Neural progenitor cell (in vitro differentiated cells): ENCODE measurements at regions not wholly inside any gene's neighbourhood (a gene's known extent, or its start where the extent isn't known, plus 50 kb on each side); places are given as distances from the start of the nearest gene placed in this dataset.

ENCODE experiments used
- DNase-seq: peaks from one replicate; pipeline ENCODE4 v3.0.0-alpha.2; 2016; ENCODE audit warnings: low spot score
- H2AFZ ChIP-seq: fragments of 200-600 bp; sonication (generic); replicated peaks from 2 replicates; pipeline ENCODE4 v1.6.1; 2016; ENCODE audit warnings: antibody characterized with exemption
- H3F3A ChIP-seq: fragments of 200-600 bp; sonication (generic); 2 replicates; pipeline ENCODE4 v1.6.1; 2016; ENCODE audit warnings: antibody characterized with exemption, low read depth
- H3K27ac ChIP-seq: fragments of 200-600 bp; sonication (generic); 2 replicates; pipeline ENCODE4 v1.5.1; 2016; ENCODE audit warnings: mild to moderate bottlenecking
- H3K27me3 ChIP-seq: fragments of 200-600 bp; sonication (generic); 2 replicates; pipeline ENCODE4 v1.6.1; 2016; ENCODE audit warnings: mild to moderate bottlenecking, moderate library complexity
- H3K36me3 ChIP-seq: fragments of 200-600 bp; sonication (generic); 2 replicates; pipeline ENCODE4 v1.5.1; 2016
- H3K4me1 ChIP-seq: fragments of 200-600 bp; sonication (generic); 2 replicates; pipeline ENCODE4 v1.6.1; 2016; ENCODE audit warnings: mixed run types
- H3K4me2 ChIP-seq: fragments of 200-600 bp; sonication (generic); 2 replicates; pipeline ENCODE4 v1.6.1; 2016
- H3K4me3 ChIP-seq: fragments of 200-600 bp; sonication (generic); 2 replicates; pipeline ENCODE4 v1.5.1; 2016
- H3K79me2 ChIP-seq: fragments of 200-600 bp; sonication (generic); 2 replicates; pipeline ENCODE4 v1.6.1; 2016; ENCODE audit warnings: low read depth
- H3K9ac ChIP-seq: fragments of 200-600 bp; sonication (generic); 2 replicates; pipeline ENCODE4 v1.6.1; 2016
- H3K9me3 ChIP-seq: fragments of 200-600 bp; sonication (generic); 2 replicates; pipeline ENCODE4 v1.5.1; 2016; ENCODE audit warnings: low read depth
- H4K20me1 ChIP-seq: fragments of 200-600 bp; sonication (generic); 2 replicates; pipeline ENCODE4 v1.6.1; 2016; ENCODE audit warnings: low read depth
- H3K27ac Mint-ChIP-seq: 3 replicates; pipeline ENCODE4 v1.8.0; 2021; ENCODE audit warnings: mixed read lengths
- H3K27me3 Mint-ChIP-seq: 2 replicates; pipeline ENCODE4 v1.8.0; 2022; ENCODE audit warnings: low read depth, mild to moderate bottlenecking, inconsistent platforms, moderate library complexity, mixed read lengths; ENCODE audit not compliant: insufficient read depth
- H3K36me3 Mint-ChIP-seq: 3 replicates; pipeline ENCODE4 v1.8.0; 2021; ENCODE audit warnings: mixed read lengths
- H3K4me1 Mint-ChIP-seq: 3 replicates; pipeline ENCODE4 v1.8.0; 2021; ENCODE audit warnings: mixed read lengths
- H3K4me3 Mint-ChIP-seq: 3 replicates; pipeline ENCODE4 v1.8.0; 2021; ENCODE audit warnings: mild to moderate bottlenecking, moderate library complexity, mixed read lengths
- H3K9me3 Mint-ChIP-seq: 3 replicates; pipeline ENCODE4 v1.8.0; 2020; ENCODE audit warnings: mixed read lengths
- EZH2 ChIP-seq: fragments of 200-600 bp; sonication (generic); IDR thresholded peaks from 2 replicates; pipeline ENCODE4 v1.6.1; 2017; ENCODE audit warnings: antibody characterized with exemption, mild to moderate bottlenecking, moderate library complexity
- EZH2phosphoT487 ChIP-seq: fragments of 200-600 bp; sonication (generic); IDR thresholded peaks from 2 replicates; pipeline ENCODE4 v1.6.1; 2017; ENCODE audit warnings: antibody characterized with exemption
- TF ChIP-seq, protein P1 (sequence below): fragments of 200-600 bp; sonication (generic); IDR thresholded peaks from 2 replicates; pipeline ENCODE4 v1.5.1; 2017; ENCODE audit warnings: antibody characterized with exemption, mild to moderate bottlenecking

DNA sequence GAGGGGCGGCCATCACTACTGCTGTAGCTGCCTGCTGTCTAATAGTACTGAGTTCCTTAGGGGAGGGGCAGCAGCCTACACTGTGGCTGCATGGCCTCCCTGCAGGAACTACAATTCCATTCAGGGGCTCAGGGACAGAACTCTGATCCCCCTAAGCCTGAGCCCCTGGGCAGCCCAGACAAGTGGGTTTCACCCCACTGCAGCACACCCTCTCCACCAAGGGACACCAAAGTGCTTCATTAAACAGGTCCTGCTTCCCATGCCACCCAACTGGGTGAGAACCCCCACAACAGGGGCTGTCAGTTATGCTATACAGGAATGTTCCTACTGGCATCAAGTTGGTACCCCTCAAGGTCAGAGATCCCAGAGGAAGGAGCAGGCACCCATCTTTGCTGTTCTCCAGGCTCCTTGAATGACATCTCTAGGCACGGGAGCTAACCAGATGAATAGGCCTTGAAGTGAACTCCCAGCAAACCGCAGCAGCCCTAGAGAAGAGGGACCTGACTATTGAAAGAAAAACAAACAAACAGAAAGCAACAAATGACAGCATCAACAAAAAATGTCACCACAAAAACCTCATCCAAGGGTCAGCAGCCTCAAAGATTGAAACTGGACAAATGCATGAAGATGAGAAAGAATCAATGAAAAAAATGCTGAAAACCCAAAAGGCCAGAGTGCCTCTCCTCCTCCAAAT, 437.4 kb downstream of the NUF2 start:
- Mint-ChIP-seq H3K4me3 (no peak overlapping the region), H3K9me3 (peaks cover 13% of the 10 kb centered on the region), H3K27ac (no peak overlapping the region), H3K4me1 (no peaks in the 10 kb centered on the region), H3K27me3 (peaks cover 2% of the 10 kb centered on the region), H3K36me3 (no peaks in the 10 kb centered on the region)
- Histone ChIP-seq H3K4me3 (no peak overlapping the region), H3K27ac (no peak overlapping the region), H3K9ac (no peak overlapping the region), H4K20me1 (no peaks in the 10 kb centered on the region), H3K36me3 (no peaks in the 10 kb centered on the region), H3F3A (no peaks in the 10 kb centered on the region), H2AFZ (no peak overlapping the region), H3K4me2 (no peak overlapping the region), H3K4me1 (no peaks in the 10 kb centered on the region), H3K79me2 (no peaks in the 10 kb centered on the region), H3K9me3 (no peaks in the 10 kb centered on the region), H3K27me3 (no peaks in the 10 kb centered on the region)
- TF ChIP-seq EZH2 = no peak
- no peak for TF ChIP-seq EZH2phosphoT487
- TF ChIP-seq, protein P1, sequence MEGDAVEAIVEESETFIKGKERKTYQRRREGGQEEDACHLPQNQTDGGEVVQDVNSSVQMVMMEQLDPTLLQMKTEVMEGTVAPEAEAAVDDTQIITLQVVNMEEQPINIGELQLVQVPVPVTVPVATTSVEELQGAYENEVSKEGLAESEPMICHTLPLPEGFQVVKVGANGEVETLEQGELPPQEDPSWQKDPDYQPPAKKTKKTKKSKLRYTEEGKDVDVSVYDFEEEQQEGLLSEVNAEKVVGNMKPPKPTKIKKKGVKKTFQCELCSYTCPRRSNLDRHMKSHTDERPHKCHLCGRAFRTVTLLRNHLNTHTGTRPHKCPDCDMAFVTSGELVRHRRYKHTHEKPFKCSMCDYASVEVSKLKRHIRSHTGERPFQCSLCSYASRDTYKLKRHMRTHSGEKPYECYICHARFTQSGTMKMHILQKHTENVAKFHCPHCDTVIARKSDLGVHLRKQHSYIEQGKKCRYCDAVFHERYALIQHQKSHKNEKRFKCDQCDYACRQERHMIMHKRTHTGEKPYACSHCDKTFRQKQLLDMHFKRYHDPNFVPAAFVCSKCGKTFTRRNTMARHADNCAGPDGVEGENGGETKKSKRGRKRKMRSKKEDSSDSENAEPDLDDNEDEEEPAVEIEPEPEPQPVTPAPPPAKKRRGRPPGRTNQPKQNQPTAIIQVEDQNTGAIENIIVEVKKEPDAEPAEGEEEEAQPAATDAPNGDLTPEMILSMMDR = no peak
- DNase-seq = no peak

DNA sequence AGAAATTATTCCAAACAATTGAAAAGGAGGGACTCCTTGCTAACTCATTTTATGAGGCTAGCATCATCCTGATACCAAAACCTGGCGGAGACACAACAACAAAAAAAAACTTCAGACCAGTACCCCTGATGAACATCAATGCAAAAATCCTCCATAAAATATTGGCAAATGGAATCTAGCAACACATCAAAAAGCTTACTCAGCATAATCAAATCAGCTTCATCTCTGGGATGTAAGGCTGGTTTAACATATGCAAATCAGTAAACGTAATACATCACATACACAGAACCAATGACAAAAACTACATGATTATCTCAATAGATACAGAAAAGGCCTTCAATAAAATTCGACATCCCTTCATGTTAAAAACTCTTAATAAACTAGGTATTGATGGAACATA, 440.1 kb downstream of the NUF2 start:
- no peaks in the 10 kb centered on the region for H3K79me2 ChIP-seq
- Mint-ChIP-seq H3K27me3 (peaks cover 2% of the 10 kb centered on the region), H3K9me3 (peaks cover 11% of the 10 kb centered on the region), H3K4me3 (no peak overlapping the region), H3K36me3 (no peaks in the 10 kb centered on the region), H3K4me1 (no peaks in the 10 kb centered on the region), H3K27ac (no peak overlapping the region)
- no peaks in the 10 kb centered on the region for H3K36me3 ChIP-seq
- H3K27me3 ChIP-seq = no peaks in the 10 kb centered on the region
- H3F3A ChIP-seq = no peaks in the 10 kb centered on the region
- no peak overlapping the region for H3K4me3 ChIP-seq
- no peaks in the 10 kb centered on the region for H3K9me3 ChIP-seq
- no peak overlapping the region for H2AFZ ChIP-seq
- H3K4me1 ChIP-seq = no peaks in the 10 kb centered on the region
- no peak overlapping the region for H3K9ac ChIP-seq
- no peaks in the 10 kb centered on the region for H4K20me1 ChIP-seq
- TF ChIP-seq, protein P1 = no peak
- no peak for TF ChIP-seq EZH2
- no peak for TF ChIP-seq EZH2phosphoT487
- no peak overlapping the region for H3K4me2 ChIP-seq
- no peak overlapping the region for H3K27ac ChIP-seq
- DNase-seq = no peak

DNA sequence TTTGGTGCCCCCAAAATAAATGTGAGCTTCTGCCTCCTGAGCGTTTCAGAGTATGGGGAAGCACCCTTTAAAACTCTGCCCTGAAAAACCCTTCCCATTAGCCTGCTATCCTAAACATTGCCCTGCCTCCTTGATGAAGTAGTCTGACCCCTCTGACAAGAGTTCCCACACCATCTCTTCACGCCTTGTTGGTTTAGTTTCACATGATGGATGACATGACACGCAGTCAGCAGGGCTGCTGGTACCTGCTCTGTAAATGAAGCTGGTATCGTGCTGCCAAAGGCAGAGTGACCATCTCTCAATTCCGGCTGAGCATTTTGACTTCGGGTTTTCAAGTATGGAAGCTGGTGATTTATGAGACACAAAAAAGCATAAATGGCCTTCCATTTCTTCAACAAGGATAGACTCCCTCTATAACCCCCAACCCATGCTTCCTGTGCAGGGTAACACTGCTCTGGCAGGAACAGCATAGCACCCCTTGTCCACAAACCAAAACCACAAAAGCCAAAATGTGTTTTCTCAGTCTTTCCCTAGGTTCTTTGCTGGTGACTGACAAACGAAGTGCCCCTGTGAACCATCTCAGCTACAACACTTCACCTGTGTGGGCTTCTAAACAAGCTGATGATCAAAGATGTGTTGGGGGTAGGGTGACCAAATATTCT, 444.6 kb downstream of the NUF2 start:
- no peaks in the 10 kb centered on the region for H3K36me3 Mint-ChIP-seq
- no peak for DNase-seq
- no peak for TF ChIP-seq EZH2phosphoT487
- no peaks in the 10 kb centered on the region for H3K4me1 Mint-ChIP-seq
- H3K4me1 ChIP-seq = no peaks in the 10 kb centered on the region
- no peak overlapping the region for H3K27ac Mint-ChIP-seq
- no peaks in the 10 kb centered on the region for H3F3A ChIP-seq
- H2AFZ ChIP-seq = no peak overlapping the region
- peaks cover 3% of the 10 kb centered on the region for H3K9me3 Mint-ChIP-seq
- H3K9ac ChIP-seq = no peak overlapping the region
- no peaks in the 10 kb centered on the region for H3K79me2 ChIP-seq
- no peaks in the 10 kb centered on the region for H3K27me3 ChIP-seq
- no peaks in the 10 kb centered on the region for H4K20me1 ChIP-seq
- H3K4me2 ChIP-seq = no peak overlapping the region
- no peaks in the 10 kb centered on the region for H3K9me3 ChIP-seq
- no peak overlapping the region for H3K4me3 ChIP-seq
- peaks cover 2% of the 10 kb centered on the region for H3K27me3 Mint-ChIP-seq
- H3K4me3 Mint-ChIP-seq = no peak overlapping the region
- H3K36me3 ChIP-seq = no peaks in the 10 kb centered on the region
- H3K27ac ChIP-seq = no peak overlapping the region

DNA sequence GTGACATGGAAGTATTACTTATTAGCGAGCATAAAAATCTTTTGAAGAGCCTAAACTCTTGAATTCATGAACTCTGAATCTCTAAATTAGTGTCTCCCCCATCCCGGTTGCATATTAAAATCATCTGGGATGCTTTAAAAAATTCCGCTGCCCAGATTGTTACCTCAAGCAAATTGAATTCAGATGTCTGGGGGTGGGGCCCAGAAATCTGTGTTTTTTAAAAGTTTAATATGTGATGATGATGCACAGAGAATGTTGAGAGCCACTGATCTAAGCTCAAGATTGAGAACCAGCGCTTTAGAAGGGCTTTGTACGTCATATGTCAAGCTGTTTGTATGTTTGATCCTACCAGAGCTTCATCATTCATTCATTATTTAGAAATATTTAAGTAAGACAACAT, 446.8 kb downstream of the NUF2 start:
- no peaks in the 10 kb centered on the region for H3F3A ChIP-seq
- H3K79me2 ChIP-seq = no peaks in the 10 kb centered on the region
- H3K4me3 ChIP-seq = no peak overlapping the region
- H3K27me3 Mint-ChIP-seq = peaks cover 2% of the 10 kb centered on the region
- no peaks in the 10 kb centered on the region for H3K4me1 ChIP-seq
- no peaks in the 10 kb centered on the region for H3K9me3 ChIP-seq
- no peaks in the 10 kb centered on the region for H3K36me3 ChIP-seq
- H3K4me3 Mint-ChIP-seq = no peak overlapping the region
- H4K20me1 ChIP-seq = no peaks in the 10 kb centered on the region
- H3K36me3 Mint-ChIP-seq = no peaks in the 10 kb centered on the region
- TF ChIP-seq, protein P1 = no peak
- TF ChIP-seq EZH2phosphoT487 (no peak), EZH2 (no peak)
- H3K4me2 ChIP-seq = no peak overlapping the region
- H3K9me3 Mint-ChIP-seq = peaks cover 3% of the 10 kb centered on the region
- no peak for DNase-seq
- no peak overlapping the region for H2AFZ ChIP-seq
- no peaks in the 10 kb centered on the region for H3K4me1 Mint-ChIP-seq
- H3K27ac ChIP-seq = no peak overlapping the region
- H3K27ac Mint-ChIP-seq = no peak overlapping the region
- H3K27me3 ChIP-seq = no peaks in the 10 kb centered on the region
- no peak overlapping the region for H3K9ac ChIP-seq
